Stimulated activated CD8-positive, alpha-beta memory T cell treated with anti-CD3 and anti-CD28 coated beads, Interleukin-4, amount 100 ng/mL, for 24 hours (primary cell): ENCODE measurements at regions not wholly inside any gene's neighbourhood (a gene's known extent, or its start where the extent isn't known, plus 50 kb on each side); places are given as distances from the start of the nearest gene placed in this dataset.
A peak's percentile ranks its signal among the peaks of the same experiment; 100 is the strongest.

Experiments
- DNase-seq: peaks from one replicate; pipeline ENCODE4 v3.0.0-alpha.2; 2020; ENCODE audit warnings: low read depth

DNA sequence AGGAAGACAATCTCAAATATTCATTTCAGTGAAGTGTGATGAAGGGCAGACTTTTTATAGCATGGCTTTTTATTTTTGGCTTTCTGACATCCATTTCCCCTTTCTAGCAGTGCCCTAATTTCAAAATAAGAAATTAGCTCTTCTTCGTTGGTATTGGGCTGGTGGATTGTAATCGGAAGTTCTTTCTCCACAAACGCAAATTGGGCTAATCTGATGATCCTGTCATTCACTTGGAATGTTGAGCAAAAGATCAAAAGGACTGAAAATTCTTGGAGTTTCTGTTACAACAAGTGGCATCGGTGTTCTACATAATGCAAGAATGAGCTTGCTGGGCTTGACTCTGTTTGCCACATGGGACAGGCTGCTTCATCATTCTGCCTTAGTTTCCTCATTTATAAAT is 1182.8 kb downstream of the FLRT2 start:
- no peak for DNase-seq

GRCh38 chr14:86712176-86712575 is 1182.2 kb downstream of the FLRT2 start:
- no peak for DNase-seq

GRCh38 chr14:86708846-86709339 is 1178.9 kb downstream of the FLRT2 start:
- no peak for DNase-seq

GRCh38 chr14:86707071-86707470 is 1177.1 kb downstream of the FLRT2 start:
- no peak for DNase-seq

GRCh38 chr14:86683561-86683960 is 1153.6 kb downstream of the FLRT2 start:
- DNase-seq: no peak

DNA sequence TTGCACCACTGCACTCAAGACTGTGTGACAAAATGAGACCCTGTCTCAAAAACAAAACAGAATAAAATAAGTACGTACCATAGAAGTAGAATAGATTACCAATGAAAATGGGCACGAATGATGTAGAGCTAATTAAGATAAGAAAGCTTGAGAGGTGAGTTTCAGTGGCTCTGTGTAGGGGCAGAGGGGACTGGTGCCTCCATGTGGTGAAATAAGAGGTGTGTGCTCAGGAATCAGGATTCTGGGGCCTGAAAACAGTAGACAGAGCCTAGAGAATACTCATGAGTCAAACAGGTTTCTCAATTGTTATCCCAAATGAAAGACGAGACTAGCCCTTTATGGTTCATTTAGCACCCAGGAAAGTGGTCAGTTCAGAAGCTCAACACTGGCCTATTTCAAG is 1145.1 kb downstream of the FLRT2 start:
- DNase-seq: no peak

DNA sequence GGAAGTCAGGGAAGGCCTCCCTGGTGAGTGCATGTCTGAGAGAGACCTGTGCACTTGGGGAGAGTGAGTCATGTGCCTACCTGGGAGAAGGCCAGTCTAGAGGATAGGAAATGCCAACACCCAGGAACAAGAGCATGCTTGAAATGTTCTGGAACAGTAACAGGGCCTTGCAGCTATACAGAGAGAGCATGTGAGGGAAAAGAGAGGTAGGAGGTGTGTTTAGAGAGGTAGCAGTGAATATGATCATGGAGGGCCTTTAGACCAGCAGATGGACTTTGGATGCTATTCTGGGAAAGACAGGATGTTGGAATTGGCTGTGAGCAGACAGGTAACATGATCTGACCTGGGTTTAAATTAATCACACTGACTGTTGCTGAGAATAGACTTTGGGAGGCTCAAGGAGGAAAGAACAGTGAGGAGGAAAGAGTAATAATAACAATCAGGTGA is 1143.6 kb downstream of the FLRT2 start:
- DNase-seq: no peak

- DNase-seq: no peak
Measured at GRCh38 chr14:86672080-86672479, 1142.1 kb downstream of the FLRT2 start.

GRCh38 chr14:86665975-86666374 is 1136.0 kb downstream of the FLRT2 start:
- DNase-seq: no peak

DNA sequence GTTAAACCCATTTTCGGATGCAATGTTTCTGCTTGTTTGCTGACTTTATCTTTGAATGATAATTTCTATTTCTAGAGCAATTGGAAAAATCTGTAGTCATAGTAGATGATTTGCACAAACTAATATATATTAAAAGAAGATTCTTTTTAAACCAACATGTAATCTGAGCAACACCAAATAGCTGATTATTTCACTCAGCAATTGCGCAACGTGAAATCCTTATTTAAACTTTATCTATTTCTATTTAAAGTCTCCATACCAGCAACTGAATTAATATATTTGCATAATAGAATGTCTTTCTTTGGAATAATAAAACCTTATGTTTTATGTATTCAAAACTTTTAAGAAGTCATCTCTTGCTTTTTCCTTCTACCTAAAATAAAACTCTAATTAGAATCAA is 1132.4 kb downstream of the FLRT2 start:
- DNase-seq: no peak

DNA sequence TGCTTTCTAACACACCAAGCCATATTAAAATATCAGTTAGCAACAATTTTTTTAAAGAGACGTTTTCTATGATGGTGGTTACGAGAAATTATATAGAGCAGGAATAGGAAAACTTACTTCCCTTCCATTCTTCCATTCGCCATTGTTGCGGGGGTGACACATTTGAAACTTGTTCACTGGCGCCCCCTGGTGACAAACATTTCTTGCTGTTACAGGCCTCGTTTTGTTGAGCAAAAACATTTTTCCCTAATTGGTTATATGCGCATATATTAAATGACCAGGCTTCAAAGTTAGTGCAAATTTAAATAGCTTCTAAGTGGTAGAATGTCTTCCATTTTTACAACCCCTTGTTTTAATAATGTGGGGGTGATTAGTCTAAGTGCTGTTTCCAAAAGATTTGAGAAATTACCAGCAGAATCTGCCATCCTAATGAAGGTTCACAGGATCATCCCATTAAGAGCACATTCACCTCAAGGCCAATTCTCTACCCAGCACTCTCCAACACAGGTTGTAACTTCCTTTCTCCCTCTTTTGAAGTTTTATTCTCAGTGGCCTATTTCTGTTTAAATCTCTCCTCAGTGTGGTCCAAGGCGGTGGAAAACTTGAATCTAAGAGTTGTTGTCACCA is 1124.7 kb downstream of the FLRT2 start:
- DNase-seq: peak; percentile 5

- no peak for DNase-seq
Measured at GRCh38 chr14:86652526-86652925, 1122.6 kb downstream of the FLRT2 start.

DNA sequence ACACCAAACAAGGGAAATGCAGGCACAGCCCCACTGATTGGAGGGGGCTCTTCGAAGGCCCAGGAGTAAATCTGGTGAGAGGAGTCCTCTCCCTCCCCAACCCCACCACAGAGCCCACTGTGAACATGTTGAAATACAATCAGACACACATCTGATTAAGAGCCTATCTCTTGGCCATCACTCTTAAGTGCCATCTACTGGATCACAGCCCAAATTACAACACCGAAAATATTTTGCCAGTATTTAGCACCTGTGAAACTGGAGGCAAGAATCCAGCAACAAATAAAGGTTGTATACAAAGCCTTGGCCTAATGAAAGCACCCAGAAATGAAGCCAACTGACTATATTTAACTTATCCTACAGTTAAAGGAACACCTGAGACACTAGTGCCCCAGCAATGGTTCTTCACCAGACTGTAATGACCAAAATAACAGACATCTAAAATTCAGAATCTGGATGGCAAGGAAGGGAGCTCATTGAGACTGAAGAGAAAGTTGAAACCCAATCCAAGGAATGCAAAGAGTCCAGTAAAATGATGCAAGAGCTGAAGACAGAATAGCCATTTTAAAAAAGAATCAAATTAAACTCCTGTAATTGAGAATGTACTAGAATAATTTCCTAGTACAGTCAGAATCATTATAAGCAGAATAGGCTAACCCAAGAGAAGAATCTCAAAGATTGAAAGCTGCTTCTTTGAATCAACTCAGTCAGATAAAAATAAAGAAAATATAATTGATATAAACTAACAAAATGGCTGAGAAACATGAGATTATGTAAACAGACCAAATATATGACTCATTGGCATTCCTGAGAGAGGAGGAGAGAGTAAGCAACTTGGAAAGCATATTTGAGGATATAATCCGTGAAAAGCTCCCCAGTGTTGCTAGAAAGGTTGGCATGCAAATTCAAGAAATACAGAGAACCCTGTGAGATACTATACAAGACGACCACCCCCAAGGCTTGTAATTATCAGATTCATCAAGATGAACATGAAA is 1117.0 kb downstream of the FLRT2 start:
- no peak for DNase-seq

DNA sequence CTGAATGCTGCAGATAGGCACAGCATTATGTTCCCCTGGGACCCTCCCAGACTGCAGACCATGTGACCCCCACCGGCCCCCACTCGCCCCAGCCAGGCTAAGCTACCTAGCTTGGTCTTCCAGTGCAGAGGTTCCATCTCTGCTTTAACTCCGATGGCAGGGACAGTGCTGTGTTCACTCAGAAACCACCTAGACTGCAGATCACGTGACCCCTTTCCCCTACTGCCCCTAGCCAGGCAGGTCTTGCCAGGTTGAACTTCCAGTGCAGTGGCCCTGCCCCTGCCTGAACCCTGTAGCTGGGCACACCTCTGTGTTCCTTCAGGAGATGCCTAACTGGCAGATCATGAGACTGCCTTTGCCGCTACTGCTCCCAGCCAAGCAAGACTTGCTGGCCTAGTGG is 1116.2 kb downstream of the FLRT2 start:
- no peak for DNase-seq

GRCh38 chr14:86641310-86641709 is 1111.4 kb downstream of the FLRT2 start:
- DNase-seq: no peak

DNA sequence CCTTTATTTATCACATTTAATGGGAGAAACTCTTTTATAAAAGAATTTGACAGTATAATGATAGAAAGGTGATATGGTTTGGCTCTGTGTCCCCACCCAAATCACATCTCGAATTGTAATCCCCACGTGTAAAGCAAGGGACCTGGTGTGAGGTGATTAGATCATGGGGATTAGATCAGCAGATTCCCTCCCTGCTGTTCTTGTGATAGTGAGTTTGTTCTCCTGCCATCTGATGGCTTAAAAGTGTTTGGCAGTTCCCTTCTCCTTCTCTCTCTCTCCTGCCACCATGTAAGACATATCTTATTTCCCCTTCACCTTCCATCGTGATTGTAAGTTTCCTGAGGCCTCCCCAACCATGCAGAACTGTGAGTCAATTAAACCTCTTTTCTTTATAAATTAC is 1110.3 kb downstream of the FLRT2 start:
- DNase-seq: no peak

DNA sequence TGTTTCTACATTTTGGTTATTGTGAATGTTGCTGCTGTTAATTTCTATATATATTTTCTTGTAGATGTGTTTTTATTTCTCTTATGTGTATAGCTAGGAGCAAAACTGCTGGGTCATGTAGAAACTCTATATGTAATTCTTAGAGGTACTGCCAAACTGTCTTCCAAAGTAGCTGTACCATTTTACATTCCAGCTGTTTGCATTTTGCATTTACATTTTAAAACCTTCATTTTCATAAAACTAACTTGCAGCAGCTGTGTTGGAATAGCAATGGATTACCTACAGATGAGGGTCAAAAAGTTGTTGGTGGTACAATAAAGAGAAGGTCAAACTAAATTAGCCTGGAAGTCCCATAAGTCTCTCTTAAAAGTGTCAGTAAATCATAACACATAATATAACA is 1109.7 kb downstream of the FLRT2 start:
- no peak for DNase-seq

- DNase-seq: no peak
Measured at GRCh38 chr14:86639146-86639545, 1109.2 kb downstream of the FLRT2 start.

- no peak for DNase-seq
Measured at GRCh38 chr14:86627080-86627479, 1097.1 kb downstream of the FLRT2 start.

DNA sequence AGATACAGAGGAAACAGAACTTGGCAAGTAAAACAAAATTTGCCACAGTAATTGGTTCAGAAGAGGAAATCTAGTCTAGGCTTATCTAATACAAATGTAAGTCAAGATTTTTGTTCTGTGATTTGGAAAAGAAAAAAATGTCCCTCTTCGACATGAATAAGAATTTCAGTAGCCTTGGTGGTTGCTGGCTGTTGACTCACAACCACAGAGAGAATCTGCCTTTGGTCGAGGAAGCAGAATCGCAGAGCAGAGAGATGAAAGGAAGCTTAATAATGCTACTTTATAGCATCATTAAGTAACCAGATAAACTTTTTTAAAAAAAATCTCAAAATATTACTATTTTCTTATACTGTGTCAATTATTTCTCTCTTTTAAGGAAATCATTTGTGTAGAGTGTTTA is 1096.6 kb downstream of the FLRT2 start:
- DNase-seq: no peak

GRCh38 chr14:86625637-86626036 is 1095.7 kb downstream of the FLRT2 start:
- no peak for DNase-seq

GRCh38 chr14:86619726-86620125 is 1089.8 kb downstream of the FLRT2 start:
- no peak for DNase-seq

- DNase-seq: no peak
Measured at GRCh38 chr14:86613786-86614185, 1083.8 kb downstream of the FLRT2 start.
